Parathyroid adenoma (tissue), 2 donors: ENCODE measurements at regions not wholly inside any gene's neighbourhood (a gene's known extent, or its start where the extent isn't known, plus 50 kb on each side); places are given as distances from the start of the nearest gene placed in this dataset.

Experiments
- H2AFZ ChIP-seq: fragments of 300-600 bp; sonication (generic); one replicate; pipeline ENCODE4 v1.7.0; 2017; ENCODE audit warnings: antibody characterized with exemption, mild to moderate bottlenecking
- H3K27ac ChIP-seq: fragments of 300-600 bp; sonication (generic); one replicate; pipeline ENCODE4 v1.7.0; 2017
- H3K27me3 ChIP-seq: fragments of 300-600 bp; sonication (generic); one replicate; pipeline ENCODE4 v1.7.0; 2017; ENCODE audit warnings: low read length; ENCODE audit not compliant: control insufficient read depth, insufficient read depth
- H3K36me3 ChIP-seq: fragments of 300-600 bp; sonication (generic); one replicate; pipeline ENCODE4 v1.7.0; 2017; ENCODE audit warnings: low read length; ENCODE audit not compliant: control insufficient read depth, insufficient read depth
- H3K4me1 ChIP-seq: fragments of 300-600 bp; sonication (generic); one replicate; pipeline ENCODE4 v1.7.0; 2017; ENCODE audit warnings: control low read depth
- H3K4me2 ChIP-seq: fragments of 300-600 bp; sonication (generic); one replicate; pipeline ENCODE4 v1.7.0; 2017; ENCODE audit warnings: low read length
- H3K4me3 ChIP-seq: fragments of 300-600 bp; sonication (generic); one replicate; pipeline ENCODE4 v1.7.0; 2017; ENCODE audit warnings: low read depth, low read length
- H3K79me2 ChIP-seq: fragments of 300-600 bp; sonication (generic); one replicate; pipeline ENCODE4 v1.7.0; 2017; ENCODE audit warnings: control low read depth
- H3K9ac ChIP-seq: fragments of 300-600 bp; sonication (generic); one replicate; pipeline ENCODE4 v1.7.0; 2017; ENCODE audit warnings: mild to moderate bottlenecking
- H3K9me3 ChIP-seq: fragments of 300-600 bp; sonication (generic); one replicate; pipeline ENCODE4 v1.7.0; 2017; ENCODE audit warnings: low read length; ENCODE audit not compliant: control insufficient read depth
- CTCF ChIP-seq: fragments of 300-600 bp; sonication (generic); IDR thresholded peaks from one replicate; pipeline ENCODE4 v1.7.0; 2017; ENCODE audit warnings: antibody characterized with exemption, mild to moderate bottlenecking
- donor health status: primary hyperparathyroidism.

GRCh38 chr10:85048644-85049043, 720.3 kb downstream of the CCSER2 start:
- no peaks in the 10 kb centered on the region for H3K9me3 ChIP-seq
- no peak overlapping the region for H3K9ac ChIP-seq

GRCh38 chr10:85060944-85061343, 732.6 kb downstream of the CCSER2 start:
- Histone ChIP-seq H3K4me3 (no peak overlapping the region), H3K36me3 (no peaks in the 10 kb centered on the region), H3K27me3 (no peaks in the 10 kb centered on the region), H3K9ac (no peak overlapping the region), H3K4me1 (no peaks in the 10 kb centered on the region), H3K79me2 (no peaks in the 10 kb centered on the region), H3K9me3 (no peaks in the 10 kb centered on the region), H2AFZ (no peak overlapping the region), H3K4me2 (no peak overlapping the region), H3K27ac (no peak overlapping the region)
- no peak for TF ChIP-seq CTCF

More at GRCh38 chr10:85048644-85049043, 720.3 kb downstream of the CCSER2 start:
- Histone ChIP-seq H3K79me2 (no peaks in the 10 kb centered on the region), H3K36me3 (no peaks in the 10 kb centered on the region), H3K4me1 (no peaks in the 10 kb centered on the region), H2AFZ (no peak overlapping the region), H3K4me3 (no peak overlapping the region), H3K27ac (no peak overlapping the region), H3K27me3 (no peaks in the 10 kb centered on the region), H3K4me2 (no peak overlapping the region)
- TF ChIP-seq CTCF, result no peak

- Histone ChIP-seq H3K27ac (no peak overlapping the region), H3K4me3 (no peak overlapping the region), H3K4me2 (no peak overlapping the region), H3K36me3 (no peaks in the 10 kb centered on the region), H3K9me3 (no peaks in the 10 kb centered on the region), H2AFZ (no peak overlapping the region), H3K4me1 (no peaks in the 10 kb centered on the region), H3K9ac (no peak overlapping the region), H3K79me2 (no peaks in the 10 kb centered on the region), H3K27me3 (no peaks in the 10 kb centered on the region)
- no peak for TF ChIP-seq CTCF
These were observed 733.0 kb downstream of the CCSER2 start for GRCh38 chr10:85061401-85061800.

GRCh38 chr10:85067955-85068354, 739.6 kb downstream of the CCSER2 start:
- TF ChIP-seq CTCF, result no peak
- H3K4me3 ChIP-seq, result no peak overlapping the region
- no peaks in the 10 kb centered on the region for H3K27me3 ChIP-seq
- no peak overlapping the region for H3K4me2 ChIP-seq
- H3K9ac ChIP-seq, result no peak overlapping the region
- no peak overlapping the region for H2AFZ ChIP-seq
- H3K79me2 ChIP-seq, result no peaks in the 10 kb centered on the region
- no peaks in the 10 kb centered on the region for H3K36me3 ChIP-seq
- H3K27ac ChIP-seq, result no peak overlapping the region
- no peaks in the 10 kb centered on the region for H3K9me3 ChIP-seq
- no peaks in the 10 kb centered on the region for H3K4me1 ChIP-seq

- no peaks in the 10 kb centered on the region for H3K79me2 ChIP-seq
- H2AFZ ChIP-seq, result no peak overlapping the region
- no peaks in the 10 kb centered on the region for H3K36me3 ChIP-seq
- no peak overlapping the region for H3K9ac ChIP-seq
- no peak overlapping the region for H3K27ac ChIP-seq
- no peaks in the 10 kb centered on the region for H3K4me1 ChIP-seq
- no peak overlapping the region for H3K4me3 ChIP-seq
- H3K9me3 ChIP-seq, result no peaks in the 10 kb centered on the region
- H3K27me3 ChIP-seq, result no peaks in the 10 kb centered on the region
- no peak for TF ChIP-seq CTCF
- no peak overlapping the region for H3K4me2 ChIP-seq
These were observed 752.5 kb downstream of the CCSER2 start for GRCh38 chr10:85080934-85081333.
